ENCODE measurements at regions not wholly inside any gene's neighbourhood (a gene's known extent, or its start where the extent isn't known, plus 50 kb on each side); places are given as distances from the start of the nearest gene placed in this dataset.
"Not testable (repeated sequence)": the region's sequence is repeated elsewhere in the genome, so short reads cannot be mapped to it uniquely, and the experiment has no call there.

DNA sequence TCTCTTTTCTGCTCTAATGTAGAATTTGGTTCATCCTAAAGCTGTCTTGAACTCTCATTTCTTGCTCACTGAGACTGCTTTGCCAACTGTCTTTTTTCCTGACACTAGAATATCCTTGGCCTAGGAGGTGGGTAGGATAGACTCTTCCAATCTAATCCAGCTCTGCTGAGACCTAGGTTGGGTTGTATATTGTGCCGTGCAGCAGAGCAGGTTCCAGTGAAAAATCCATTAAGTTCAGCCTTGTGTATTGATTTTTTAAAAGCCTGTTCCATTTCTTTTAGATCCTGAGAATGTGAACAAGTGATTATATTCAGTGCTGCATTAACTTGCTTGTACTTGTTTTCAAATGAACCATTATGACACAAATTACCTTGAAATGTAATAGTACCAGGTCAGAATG is 539.6 kb downstream of the LRRC70 start:
- DNase-seq (ENCODE audit: low read depth): no peak

DNA sequence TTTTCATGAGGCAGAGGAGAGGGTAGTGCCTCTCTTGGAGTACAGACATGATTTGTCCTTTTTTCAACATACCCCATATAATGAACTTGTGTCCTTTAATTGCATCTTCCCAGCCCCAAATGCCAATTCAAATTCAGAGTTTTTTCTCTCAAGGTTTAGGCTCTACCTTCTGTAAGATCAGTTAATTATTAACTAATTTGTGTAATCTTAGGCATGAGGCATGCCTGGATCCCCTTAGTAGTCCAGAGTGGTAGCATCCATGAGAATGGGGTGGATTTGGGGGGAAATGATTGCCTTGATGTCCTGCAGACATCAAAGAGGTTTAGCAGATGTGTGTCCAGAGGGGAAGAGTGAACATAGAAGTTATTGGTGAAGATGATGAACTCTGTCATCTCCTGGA is 533.3 kb downstream of the LRRC70 start:
- DNase-seq (ENCODE audit: low read depth): no peak

DNA sequence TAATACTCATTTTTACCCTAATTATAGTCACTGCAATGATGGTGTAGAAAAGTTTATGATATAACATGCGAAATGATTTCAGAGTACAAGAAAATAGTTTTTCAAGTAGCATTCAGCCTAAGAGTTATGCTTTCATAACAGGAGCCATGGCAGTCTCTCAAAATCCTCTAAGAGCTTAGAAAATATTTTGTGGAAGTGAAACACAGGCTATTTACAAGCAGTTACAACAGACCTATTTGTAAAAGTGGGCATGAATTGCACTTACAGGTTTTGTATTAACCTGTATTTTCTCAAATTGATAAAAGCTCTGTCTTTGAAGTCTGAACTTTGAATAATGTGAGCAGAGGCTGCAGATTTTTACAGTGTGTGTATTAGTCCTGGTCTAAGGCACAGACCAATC is 523.3 kb downstream of the LRRC70 start:
- DNase-seq (ENCODE audit: low read depth): no peak

DNA sequence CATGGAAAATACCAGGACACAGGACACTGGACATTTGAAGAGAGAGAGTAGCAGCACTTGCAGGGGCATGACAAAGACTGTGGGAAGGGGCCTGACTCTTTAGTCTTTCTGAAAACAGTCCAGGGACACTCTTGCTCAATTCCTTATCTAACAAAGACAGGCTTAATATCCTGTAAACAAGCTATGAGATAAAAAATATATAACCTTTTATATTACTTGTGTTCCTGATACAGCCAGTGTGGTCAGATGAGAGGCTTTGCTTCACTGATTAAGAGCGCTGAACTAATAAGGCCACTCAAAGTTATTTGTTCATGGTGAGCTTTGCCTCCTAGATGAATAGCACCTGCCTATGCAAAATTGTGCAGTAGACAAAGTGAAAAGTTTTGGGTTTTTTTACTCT is 518.7 kb downstream of the LRRC70 start:
- DNase-seq (ENCODE audit: low read depth): no peak

DNA sequence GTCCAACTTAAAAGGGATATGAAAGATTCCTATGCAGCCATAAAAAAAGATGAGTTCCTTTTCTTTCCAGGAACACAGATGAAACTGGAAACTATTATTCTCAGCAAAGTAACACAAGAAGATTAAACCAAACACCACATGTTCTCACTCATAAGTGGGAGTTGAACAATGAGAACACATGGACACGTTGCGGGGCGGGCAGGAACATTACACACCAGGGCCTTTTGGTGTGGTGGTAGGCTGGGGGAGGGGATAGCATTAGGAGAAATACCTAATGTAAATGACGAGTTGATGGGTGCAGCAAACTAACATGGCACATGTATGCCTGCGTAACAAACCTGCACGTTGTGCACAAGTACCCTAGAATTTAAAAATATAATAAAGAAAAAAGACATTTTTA is 516.1 kb downstream of the LRRC70 start:
- no peak for DNase-seq (ENCODE audit: low read depth)

DNA sequence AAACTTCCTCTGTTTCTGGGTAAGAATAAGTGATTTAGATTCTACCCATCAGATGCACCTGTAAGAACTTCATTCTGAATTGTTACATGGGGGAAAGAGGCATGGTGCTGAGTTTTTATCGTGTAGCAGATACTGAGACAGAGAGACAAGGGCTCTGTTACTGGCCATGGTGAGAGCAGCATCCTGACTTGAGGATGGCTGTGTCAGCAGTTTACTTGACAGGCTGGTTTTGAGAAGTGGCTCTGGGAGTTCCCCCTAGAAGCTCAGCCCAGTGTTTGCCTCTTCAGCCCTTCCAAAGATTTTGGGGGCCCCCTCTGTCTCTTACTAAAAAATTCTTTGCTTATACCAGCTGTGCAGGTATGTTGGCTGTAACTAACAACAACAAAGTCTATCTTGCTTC is 510.5 kb downstream of the LRRC70 start:
- DNase-seq (ENCODE audit: low read depth): no peak

DNA sequence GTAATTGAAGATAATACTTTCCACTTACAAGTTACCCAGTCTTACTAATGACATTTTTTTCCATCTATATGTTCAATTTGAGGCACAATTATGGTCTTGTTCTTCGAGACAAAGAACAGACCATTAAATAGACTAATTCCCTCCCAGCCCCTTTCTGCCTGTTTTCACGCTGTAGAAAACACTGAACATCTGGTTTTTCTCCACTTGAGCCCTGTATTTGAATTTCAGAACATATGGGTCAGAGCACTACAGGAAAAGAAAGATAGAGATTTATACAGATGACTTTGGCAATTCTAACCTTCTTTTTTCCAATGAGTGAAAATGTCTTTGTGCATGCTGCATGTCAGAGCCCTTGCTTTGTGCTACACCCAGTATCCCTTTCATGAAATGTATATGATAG is 506.9 kb downstream of the LRRC70 start:
- no peak for DNase-seq (ENCODE audit: low read depth)

DNA sequence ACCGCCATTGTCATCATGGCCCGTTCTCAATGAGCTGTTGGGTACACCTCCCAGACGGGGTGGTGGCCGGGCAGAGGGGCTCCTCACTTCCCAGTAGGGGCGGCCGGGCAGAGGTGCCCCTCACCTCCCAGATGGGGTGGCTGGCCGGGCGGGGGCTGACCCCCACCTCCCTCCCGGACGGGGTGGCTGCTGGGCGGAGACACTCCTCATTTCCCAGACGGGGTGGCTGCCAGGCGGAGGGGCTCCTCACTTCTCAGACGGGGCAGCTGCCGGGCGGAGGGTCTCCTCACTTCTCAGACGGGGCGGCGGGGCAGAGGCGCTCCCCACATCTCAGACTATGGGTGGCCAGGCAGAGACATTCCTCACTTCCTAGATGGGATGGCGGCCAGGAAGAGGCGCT is 505.1 kb downstream of the LRRC70 start:
- DNase-seq (ENCODE audit: low read depth): not testable (repeated sequence)

DNA sequence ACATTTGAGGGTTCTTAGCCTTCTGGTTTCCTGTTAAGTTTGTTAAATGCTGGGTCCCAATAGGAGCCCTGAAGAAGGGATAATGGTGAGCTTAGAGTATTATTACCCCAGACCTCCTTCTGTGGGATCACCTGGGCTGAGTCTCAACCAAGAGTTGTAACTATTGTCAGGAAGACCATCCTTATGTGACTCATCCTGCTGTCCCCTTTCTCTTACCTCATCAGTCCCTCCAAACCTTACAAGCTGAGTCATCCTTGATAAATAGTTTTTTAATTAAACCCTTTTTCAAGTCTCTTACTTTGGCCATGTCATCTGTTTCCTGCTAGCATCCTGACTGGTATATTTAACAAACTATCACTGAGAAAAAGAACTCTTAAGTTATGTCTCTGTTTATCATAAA is 502.8 kb downstream of the LRRC70 start:
- no peak for DNase-seq (ENCODE audit: low read depth)

DNA sequence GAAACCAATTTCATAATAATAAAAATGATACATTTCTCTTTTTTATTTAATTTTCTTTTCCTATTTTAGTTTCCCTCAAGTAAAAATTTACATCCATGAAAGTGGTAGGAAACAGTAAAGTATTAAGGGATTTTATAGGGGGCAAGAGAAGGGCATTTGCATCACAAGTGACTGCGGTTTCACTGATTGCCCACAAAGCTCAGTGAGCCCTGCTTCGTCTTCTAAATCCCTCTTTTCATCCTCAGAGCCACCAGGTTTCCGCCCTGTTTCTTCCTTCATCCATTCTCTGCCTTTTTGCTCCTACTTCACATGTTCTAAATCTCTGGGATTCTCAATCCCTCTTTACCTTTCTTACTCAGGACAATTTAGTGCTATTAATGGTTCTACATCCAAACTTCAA is 491.4 kb downstream of the LRRC70 start:
- no peak for DNase-seq (ENCODE audit: low read depth)

DNA sequence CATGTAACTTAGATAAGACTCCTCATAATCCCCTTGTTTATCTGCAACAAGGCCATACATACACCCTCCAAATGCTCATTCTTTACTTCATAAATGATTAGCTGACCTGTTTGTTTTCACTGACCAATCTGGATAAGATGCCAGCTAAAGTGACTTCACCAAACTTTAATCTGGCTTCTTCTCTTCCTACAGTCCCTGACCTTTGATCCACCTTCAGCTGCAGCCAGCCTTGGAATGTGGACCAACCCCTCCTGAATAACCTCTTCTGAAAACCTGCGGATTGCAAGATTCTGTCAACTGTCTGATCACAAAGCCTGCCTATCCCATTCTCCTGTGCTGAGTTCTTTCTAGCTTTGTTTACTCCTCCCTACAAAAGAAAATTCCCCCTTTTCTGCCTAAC is 476.8 kb downstream of the LRRC70 start:
- DNase-seq (ENCODE audit: low read depth): no peak

DNA sequence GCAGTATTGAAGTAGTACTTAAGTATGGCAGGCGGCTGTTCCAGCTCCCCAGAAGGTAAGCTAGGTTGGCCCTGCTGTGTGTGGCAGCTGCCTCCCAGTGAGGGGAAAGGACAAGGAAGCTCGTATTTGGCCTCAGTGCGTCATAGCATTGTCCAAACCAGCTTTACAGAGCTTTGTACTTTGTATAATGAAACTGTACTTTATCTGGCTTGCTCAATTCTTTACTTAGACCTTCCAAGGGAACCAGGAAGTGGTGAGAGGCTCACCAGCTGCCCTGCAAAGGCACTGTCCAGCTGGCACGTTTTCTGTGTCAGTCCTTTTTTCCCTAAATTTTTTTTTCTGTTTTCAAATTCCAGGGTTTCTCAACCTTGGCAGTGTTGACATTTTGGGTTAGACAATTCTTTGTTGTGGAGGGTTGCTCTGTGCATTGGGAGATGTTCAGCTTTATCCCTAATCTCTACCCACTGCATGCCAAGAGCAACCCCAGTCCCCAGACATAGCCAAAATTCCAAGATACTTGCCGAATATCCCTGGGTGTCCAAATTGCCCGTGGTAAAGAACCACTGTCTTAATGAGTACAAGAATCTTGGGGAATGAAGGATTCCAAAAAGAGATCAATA is 474.5 kb downstream of the LRRC70 start:
- no peak for DNase-seq (ENCODE audit: low read depth)

DNA sequence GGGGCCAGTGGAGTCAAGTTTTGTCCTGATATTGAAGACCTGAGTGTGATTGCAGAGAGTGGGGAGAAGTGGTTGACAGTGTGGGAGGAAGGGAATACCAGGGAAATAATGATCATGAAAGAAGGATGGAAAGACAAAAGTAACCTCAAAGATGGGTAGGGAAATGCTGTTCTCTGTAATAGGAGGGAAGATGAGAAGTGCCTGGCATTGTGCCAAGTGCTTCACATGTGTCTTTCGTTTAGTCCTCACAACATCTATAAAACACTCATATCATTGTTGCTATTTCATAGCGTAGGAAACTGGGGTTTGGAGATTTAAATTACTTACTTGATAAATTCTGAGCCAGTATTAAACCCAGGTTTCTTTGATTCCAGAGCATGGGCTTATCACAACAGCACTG is 472.3 kb downstream of the LRRC70 start:
- DNase-seq (ENCODE audit: low read depth): no peak

DNA sequence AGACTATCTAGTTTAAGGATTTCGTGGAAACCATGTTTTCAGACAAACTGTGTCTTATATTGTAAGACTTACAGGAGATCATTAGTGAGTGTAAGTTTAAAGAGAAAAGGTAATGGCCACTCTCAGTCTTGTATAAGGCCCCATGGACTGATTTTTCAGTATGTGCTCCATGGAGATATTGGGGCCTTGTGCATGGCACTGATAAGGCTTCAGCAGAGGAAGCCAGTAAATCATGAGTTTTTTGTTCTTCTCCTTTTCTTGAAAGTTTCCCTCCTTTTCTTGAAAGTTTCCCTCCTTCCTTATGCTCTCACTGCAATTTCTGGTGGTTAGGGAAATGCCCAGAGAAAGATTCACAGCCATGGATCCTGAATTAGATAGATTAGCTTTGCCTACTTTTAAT is 471.3 kb downstream of the LRRC70 start:
- DNase-seq (ENCODE audit: low read depth): no peak

DNA sequence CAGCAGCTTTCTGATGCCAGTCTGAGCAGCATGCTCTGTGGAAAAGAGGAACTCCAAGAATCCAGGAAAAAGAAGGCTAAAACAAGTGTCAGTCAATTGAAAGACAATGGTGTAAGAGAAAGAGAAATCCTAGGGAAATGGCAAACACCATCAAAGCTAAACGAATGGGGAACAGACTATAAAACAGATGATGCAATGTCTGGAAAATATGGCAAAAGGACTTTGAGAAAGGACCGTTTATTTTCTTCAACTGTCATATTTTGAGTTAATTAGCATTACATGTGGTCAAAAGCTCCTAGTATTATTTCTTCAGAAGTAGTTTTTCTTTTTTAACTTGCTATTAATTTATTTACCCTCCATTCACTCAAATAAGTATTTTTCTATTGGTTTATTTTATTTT is 465.2 kb downstream of the LRRC70 start:
- no peak for DNase-seq (ENCODE audit: low read depth)

DNA sequence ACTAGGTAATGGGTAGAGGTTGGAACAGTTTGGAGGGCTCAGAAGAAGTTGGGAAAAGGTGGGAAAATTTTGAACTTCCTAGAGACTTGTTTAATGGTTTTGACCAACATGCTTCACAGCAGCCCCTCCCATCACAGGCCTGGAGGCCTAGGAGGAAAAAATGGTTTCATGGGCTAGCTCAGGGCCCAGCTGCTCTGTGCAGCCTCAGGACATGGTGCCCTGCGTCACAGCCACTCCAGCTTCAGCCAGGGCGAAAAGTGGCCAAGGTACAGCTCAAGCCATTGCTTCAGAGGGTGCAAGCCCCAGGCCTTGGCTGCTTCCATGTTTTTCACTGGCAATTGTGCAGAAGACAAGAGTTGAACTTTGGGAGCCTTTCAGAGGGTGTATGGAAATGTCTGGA is 453.7 kb downstream of the LRRC70 start:
- no peak for DNase-seq (ENCODE audit: low read depth)

DNA sequence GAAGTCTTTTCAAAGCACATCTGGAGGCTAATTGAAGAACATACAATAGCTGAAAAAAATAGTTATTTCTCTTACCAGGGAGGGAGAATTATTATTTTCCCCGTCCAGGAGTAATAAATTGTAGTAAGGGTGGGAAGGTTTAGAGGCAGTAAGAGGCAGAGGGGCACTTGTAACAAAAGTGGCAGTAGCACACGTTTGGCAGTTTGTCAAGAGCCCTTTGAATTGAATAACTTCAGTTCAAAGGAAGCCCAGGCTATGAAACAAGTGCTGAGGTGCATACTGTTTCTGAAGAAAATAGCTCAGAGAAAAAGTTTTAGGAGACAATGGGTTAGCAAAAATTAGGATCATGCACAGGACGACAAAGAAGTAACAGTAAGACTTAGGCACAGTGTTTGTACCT is 451.3 kb downstream of the LRRC70 start:
- no peak for DNase-seq (ENCODE audit: low read depth)

DNA sequence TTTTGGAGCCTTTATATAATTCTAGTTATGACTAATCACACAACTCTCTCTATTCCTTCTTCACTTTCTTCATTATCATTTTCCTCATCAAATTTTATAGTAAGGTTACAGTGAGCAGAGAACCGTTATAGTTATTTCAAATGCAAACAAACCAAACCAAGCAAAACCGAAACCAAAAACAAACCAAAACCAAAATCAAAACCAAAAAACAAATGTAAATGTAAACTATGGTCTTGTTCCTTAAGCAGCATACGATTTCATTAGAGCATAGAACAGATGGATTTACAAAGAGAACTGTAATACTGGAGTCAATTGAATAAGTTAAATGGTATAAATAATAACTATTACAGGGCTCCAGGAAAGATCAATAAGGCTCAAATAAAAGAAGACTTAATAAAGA is 447.1 kb downstream of the LRRC70 start:
- no peak for DNase-seq (ENCODE audit: low read depth)

DNA sequence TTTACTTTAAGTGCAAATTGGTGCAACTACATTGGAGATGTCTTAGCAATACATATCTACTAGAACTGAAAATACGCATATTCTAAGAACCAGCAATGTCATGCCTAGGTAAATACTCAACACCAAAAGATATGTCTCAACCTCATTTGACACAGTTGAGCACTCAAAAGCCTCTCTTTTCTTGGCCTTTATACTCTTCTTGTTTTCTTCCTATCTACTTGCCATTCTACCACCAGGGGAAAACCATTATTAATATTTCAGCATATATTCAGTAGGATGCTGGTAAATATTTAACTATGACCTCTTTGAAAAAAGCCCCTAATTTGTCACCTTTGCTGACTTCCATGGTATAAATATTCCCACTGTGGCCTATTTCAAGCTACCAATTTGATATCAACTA is 443.8 kb downstream of the LRRC70 start:
- DNase-seq (ENCODE audit: low read depth): no peak

DNA sequence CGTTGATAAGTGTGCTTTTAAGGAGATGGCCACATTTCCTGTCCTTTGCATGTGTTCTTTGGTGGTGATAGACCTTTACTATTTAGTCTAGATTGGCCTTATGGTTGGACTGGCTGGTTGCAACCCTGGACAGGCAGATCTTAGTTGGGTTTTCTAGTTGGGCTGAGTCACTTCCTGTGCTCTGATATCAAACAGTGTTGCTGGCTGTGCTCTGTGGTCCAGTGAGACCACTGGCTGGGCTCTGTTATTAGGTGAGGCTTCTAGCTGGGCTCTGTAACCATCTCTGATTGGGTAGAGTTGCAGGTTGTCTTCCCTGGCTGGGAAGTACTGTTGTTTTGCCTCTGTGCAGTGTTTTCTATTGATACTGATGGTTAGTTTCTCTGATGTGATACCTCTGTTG is 432.5 kb downstream of the LRRC70 start:
- DNase-seq (ENCODE audit: low read depth): no peak

DNA sequence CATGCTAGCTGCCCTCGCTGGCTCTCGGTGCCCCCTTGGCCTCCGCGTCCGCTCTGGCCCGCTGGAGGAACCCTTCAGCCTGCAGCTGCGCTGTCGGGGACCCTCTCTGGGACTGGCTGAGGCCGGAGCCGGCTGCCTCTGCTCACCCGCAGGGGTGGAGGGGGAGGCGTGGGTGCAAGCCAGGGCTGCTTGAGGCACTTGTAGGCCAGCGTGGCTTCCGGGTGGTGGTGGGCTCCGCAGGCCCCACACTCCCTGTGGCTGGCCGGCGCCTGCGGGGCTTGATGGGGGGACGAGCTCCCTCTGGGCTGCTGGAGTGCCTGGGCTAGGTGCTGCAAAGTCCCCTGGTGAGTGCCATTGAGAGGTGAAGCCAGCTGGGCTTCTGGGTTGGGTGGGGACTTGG is 429.6 kb downstream of the LRRC70 start:
- no peak for DNase-seq (ENCODE audit: low read depth)

DNA sequence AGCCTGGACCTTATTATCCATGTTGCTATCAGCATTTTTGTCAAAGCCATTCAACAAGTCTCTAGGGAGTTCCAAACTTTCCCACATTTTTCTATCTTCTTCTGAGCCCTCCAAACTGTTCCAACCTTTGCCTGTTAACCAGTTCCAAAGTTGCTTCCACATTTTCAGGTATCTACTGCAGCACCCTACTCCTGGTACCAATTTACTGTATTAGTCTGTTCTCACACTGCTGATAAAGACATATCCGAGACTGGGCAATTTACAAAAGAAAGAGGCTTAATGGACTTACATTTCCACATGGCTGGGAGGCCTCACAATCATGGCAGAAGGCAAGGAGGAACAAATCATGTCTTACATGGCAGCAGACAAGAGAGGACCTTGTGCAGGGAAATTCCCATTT is 416.2 kb downstream of the LRRC70 start:
- DNase-seq (ENCODE audit: low read depth): not testable (repeated sequence)

DNA sequence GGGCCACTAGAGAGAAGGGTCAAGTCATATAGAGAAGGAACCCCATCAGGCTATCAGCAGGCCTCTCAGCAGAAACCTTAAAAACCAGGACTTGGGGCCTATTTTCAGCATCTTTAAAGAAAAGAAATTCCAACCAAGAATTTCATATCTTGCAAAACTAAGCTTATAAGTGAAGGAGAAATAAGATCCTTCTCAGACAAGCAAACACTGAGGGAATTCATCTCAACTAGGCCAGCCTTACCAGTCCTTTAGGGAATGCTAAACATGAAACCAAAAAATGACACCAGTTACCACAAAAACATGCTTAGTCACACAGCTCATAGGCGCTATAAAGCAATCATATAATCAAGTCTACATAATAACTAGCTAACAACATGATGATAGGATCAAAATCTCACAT is 407.1 kb downstream of the LRRC70 start:
- DNase-seq (ENCODE audit: low read depth): no peak

DNA sequence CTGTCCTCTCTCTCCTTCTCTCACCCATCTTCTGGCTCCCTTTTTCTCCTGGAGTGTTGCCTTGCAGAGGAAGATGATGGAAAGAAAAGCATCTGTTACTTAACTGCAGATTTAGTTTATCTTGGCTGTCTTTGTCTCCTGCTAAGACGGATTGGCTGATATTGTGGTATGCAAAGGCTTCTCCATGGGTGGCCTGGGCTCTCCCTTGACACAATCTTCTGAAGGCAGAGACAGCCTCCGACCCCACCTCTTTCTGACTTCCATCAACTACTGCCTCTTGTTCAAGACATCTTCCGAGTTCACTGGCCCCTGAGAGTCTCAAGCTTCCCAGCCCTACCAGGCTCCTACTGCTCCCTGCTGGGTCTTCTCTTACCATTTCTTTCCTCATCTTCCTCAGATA is 403.7 kb downstream of the LRRC70 start:
- DNase-seq (ENCODE audit: low read depth): no peak

DNA sequence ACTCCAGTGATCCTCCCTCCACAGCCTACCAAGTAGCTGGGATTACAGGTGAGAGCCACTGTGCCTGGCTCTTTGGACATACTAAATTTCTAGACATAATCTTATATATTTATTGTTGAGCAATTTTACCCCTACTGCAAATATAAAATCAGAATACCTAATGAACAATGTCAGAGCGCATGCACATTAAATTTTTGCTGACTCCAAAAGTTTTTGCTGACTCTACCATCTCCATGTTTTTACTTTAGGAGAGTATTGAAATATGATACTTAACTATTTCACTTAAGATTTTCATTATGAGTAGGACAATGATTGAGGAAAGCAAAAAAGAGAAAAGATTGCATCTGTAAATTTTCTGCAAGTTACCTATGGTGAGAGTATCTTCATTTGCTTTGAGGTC is 402.3 kb downstream of the LRRC70 start:
- no peak for DNase-seq (ENCODE audit: low read depth)

All from fibroblast of the conjunctiva (primary cell).